SK-N-SH (cell line): ENCODE measurements at regions not wholly inside any gene's neighbourhood (a gene's known extent, or its start where the extent isn't known, plus 50 kb on each side); places are given as distances from the start of the nearest gene placed in this dataset.

Experiments
- CTCF ChIA-PET: fragments of 300-600, 350-600 bp; formaldehyde crosslinking; extraction: SDS; loops from one replicate; lab custom pipeline; 2021; lab: Yijun Ruan, JAX
- POLR2A ChIA-PET: fragments of 350-600 bp; sonication (Branson Sonifier 250); formaldehyde crosslinking; extraction: SDS; loops from one replicate; lab custom pipeline; 2020; ENCODE audit warnings: antibody characterized with exemption, inconsistent platforms; lab: Yijun Ruan, JAX
- DNase-seq: peaks from one replicate; pipeline ENCODE4 v3.0.0; 2012
- H2AFZ ChIP-seq: fragments of 200-600 bp; sonication (generic); 2 replicates; pipeline ENCODE4 v1.8.1; 2016; ENCODE audit warnings: antibody characterized with exemption, mild to moderate bottlenecking, low read depth
- H3F3A ChIP-seq: fragments of 200-600 bp; sonication (generic); replicated peaks from 2 replicates; pipeline ENCODE3; 2016; ENCODE audit warnings: antibody characterized with exemption, mild to moderate bottlenecking; ENCODE audit not compliant: insufficient read depth
- H3K27ac ChIP-seq, 2 experiments: fragments of 200-500 bp in 1 of 2; fragments of 200-600 bp in 1 of 2; sonication (Bioruptor generic) in 1 of 2; sonication (generic), shearing (Covaris generic) in 1 of 2; 2 replicates each; pipeline versions ENCODE4 v1.5.1 to v1.6.1; 2014 to 2016; ENCODE audit warnings: low read depth in 2 of 2, inconsistent platforms in 1 of 2, low read length in 1 of 2, mild to moderate bottlenecking in 1 of 2, mixed read lengths in 1 of 2
- H3K27me3 ChIP-seq: fragments of 200-600 bp; sonication (generic), shearing (Covaris generic); 2 replicates; pipeline ENCODE4 v1.6.1; 2016; ENCODE audit warnings: mixed run types; ENCODE audit not compliant: insufficient read depth
- H3K36me3 ChIP-seq, 2 experiments: fragments of 200-500 bp in 1 of 2; fragments of 200-600 bp in 1 of 2; sonication (Bioruptor generic) in 1 of 2; sonication (generic) in 1 of 2; replicated peaks in 1 of 2; 2 replicates each; pipeline versions ENCODE3 to v1.5.1; 2014 to 2016; ENCODE audit warnings: low read length in 1 of 2, mild to moderate bottlenecking in 1 of 2; ENCODE audit not compliant: insufficient read depth in 2 of 2, control insufficient read depth in 1 of 2
- H3K4me1 ChIP-seq, 2 experiments: fragments of 200-500 bp in 1 of 2; fragments of 200-600 bp in 1 of 2; sonication (Bioruptor generic) in 1 of 2; sonication (generic), shearing (Covaris generic) in 1 of 2; 2 replicates each; pipeline versions ENCODE4 v1.5.1 to v1.6.1; 2014 to 2016; ENCODE audit warnings: low read depth in 1 of 2, low read length in 1 of 2, mixed run types in 1 of 2; ENCODE audit not compliant: insufficient read depth in 2 of 2, control insufficient read depth in 1 of 2
- H3K4me2 ChIP-seq: fragments of 200-600 bp; sonication (generic), shearing (Covaris generic); 2 replicates; pipeline ENCODE4 v1.6.1; 2017; ENCODE audit warnings: mixed run types
- H3K4me3 ChIP-seq, 2 experiments: fragments of 200-500 bp in 1 of 2; fragments of 200-600 bp in 1 of 2; sonication (Bioruptor generic) in 1 of 2; sonication (generic), shearing (Covaris generic) in 1 of 2; 2 replicates each; pipeline versions ENCODE4 v1.5.1 to v1.8.1; 2014 to 2016; ENCODE audit warnings: low read depth in 2 of 2, inconsistent platforms in 1 of 2, low read length in 1 of 2, mild to moderate bottlenecking in 1 of 2, mixed read lengths in 1 of 2, moderate library complexity in 1 of 2
- H3K79me2 ChIP-seq: fragments of 200-600 bp; sonication (generic); 2 replicates; pipeline ENCODE4 v1.8.1; 2017; ENCODE audit warnings: mild to moderate bottlenecking; ENCODE audit not compliant: insufficient read depth
- H3K9ac ChIP-seq: fragments of 200-600 bp; sonication (generic); 2 replicates; pipeline ENCODE4 v1.6.1; 2017; ENCODE audit warnings: mixed run types
- H3K9me2 ChIP-seq: fragments of 200-600 bp; sonication (generic); 2 replicates; pipeline ENCODE4 v1.6.1; 2017; ENCODE audit warnings: mixed run types
- H3K9me3 ChIP-seq: fragments of 200-600 bp; sonication (generic); 2 replicates; pipeline ENCODE4 v1.6.1; 2017; ENCODE audit warnings: mixed run types, mild to moderate bottlenecking, moderate library complexity
- H4K20me1 ChIP-seq: fragments of 200-600 bp; sonication (generic); 2 replicates; pipeline ENCODE4 v1.6.1; 2017; ENCODE audit warnings: mild to moderate bottlenecking, mixed run types; ENCODE audit not compliant: insufficient read depth
- CHD2 ChIP-seq: fragments of 150-350 bp; IDR thresholded peaks from 2 replicates; pipeline ENCODE4 v1.6.1; 2018; ENCODE audit warnings: low read length; ENCODE audit not compliant: partially characterized antibody
- ELF1 ChIP-seq: IDR thresholded peaks from 2 replicates; pipeline ENCODE4 v1.4.0; 2012
- FOXJ3 ChIP-seq: sonication (generic); formaldehyde crosslinking; IDR thresholded peaks from 2 replicates; pipeline ENCODE4 v1.5.1; 2020; ENCODE audit warnings: mild to moderate bottlenecking, missing genetic modification reagents
- FOXM1 ChIP-seq: IDR thresholded peaks from 2 replicates; pipeline ENCODE4 v1.4.0; 2012; ENCODE audit warnings: low read depth, mild to moderate bottlenecking
- MXI1 ChIP-seq: IDR thresholded peaks from 2 replicates; pipeline ENCODE4 v1.6.1; 2012; ENCODE audit warnings: mild to moderate bottlenecking, low read depth, low read length, improper control_type of control experiment
- PBX3 ChIP-seq: IDR thresholded peaks from 2 replicates; pipeline ENCODE4; 2012
- POLR2AphosphoS5 ChIP-seq: IDR thresholded peaks from 2 replicates; pipeline ENCODE4 v1.6.1; 2012; ENCODE audit warnings: low read depth, low read length
- RAD21 ChIP-seq: IDR thresholded peaks from 2 replicates; pipeline ENCODE4 v1.6.1; 2012; ENCODE audit warnings: mild to moderate bottlenecking, low read length
- RCOR1 ChIP-seq: fragments of 150-350 bp; IDR thresholded peaks from 2 replicates; pipeline ENCODE4 v1.6.1; 2017; ENCODE audit warnings: antibody characterized with exemption, low read length
- RFX5 ChIP-seq: IDR thresholded peaks from 2 replicates; pipeline ENCODE4 v1.6.1; 2012; ENCODE audit warnings: mild to moderate bottlenecking, improper control_type of control experiment, low read length
- SMC3 ChIP-seq: IDR thresholded peaks from 2 replicates; pipeline ENCODE4 v1.6.1; 2012; ENCODE audit warnings: low read depth, low read length, improper control_type of control experiment
- WGBS: methylation state at CpG from one replicate; pipeline ENCODE4 v1.1.6; 2017; ENCODE audit warnings: low lambda C conversion rate; 5-methylcytosine and 5-hydroxymethylcytosine counted together
- TF ChIP-seq, protein P1 (sequence below): IDR thresholded peaks from 2 replicates; pipeline ENCODE4 v1.6.1; 2012; ENCODE audit warnings: mild to moderate bottlenecking, low read depth, low read length, moderate library complexity
- TF ChIP-seq, protein P2 (sequence below): fragments of 150-350 bp; IDR thresholded peaks from 2 replicates; pipeline ENCODE4 v1.6.1; 2017; ENCODE audit warnings: antibody characterized with exemption, low read length, low read depth, borderline replicate concordance
- TF ChIP-seq, protein P3 (sequence below): IDR thresholded peaks from 2 replicates; pipeline ENCODE4 v1.4.0; 2012; ENCODE audit warnings: low read depth, borderline replicate concordance
- TF ChIP-seq, protein P4 (sequence below): fragments of 200-600 bp; sonication (generic); IDR thresholded peaks from 2 replicates; pipeline ENCODE4 v1.6.1; 2017; ENCODE audit warnings: antibody characterized with exemption, mild to moderate bottlenecking, moderate library complexity

- no peaks in the 10 kb centered on the region for H3F3A ChIP-seq
- no peak overlapping the region for H3K9ac ChIP-seq
- H3K4me3 ChIP-seq: no peak overlapping the region
- no peaks in the 10 kb centered on the region for H3K79me2 ChIP-seq
- H3K9me3 ChIP-seq: no peaks in the 10 kb centered on the region; the same call in 1 of the 2 replicates
- POLR2A ChIA-PET: no interaction called here
- no peaks in the 10 kb centered on the region for H3K36me3 ChIP-seq
- H3K4me2 ChIP-seq: no peak overlapping the region
- H3K27ac ChIP-seq: no peak overlapping the region
- TF ChIP-seq PBX3 (no peak), RFX5 (no peak), FOXJ3 (CRISPR knock-in tag) (no peak), RCOR1 (no peak), FOXM1 (no peak), RAD21 (no peak), ELF1 (no peak), CHD2 (no peak), POLR2AphosphoS5 (no peak), MXI1 (no peak), SMC3 (no peak)
- TF ChIP-seq, protein P1, sequence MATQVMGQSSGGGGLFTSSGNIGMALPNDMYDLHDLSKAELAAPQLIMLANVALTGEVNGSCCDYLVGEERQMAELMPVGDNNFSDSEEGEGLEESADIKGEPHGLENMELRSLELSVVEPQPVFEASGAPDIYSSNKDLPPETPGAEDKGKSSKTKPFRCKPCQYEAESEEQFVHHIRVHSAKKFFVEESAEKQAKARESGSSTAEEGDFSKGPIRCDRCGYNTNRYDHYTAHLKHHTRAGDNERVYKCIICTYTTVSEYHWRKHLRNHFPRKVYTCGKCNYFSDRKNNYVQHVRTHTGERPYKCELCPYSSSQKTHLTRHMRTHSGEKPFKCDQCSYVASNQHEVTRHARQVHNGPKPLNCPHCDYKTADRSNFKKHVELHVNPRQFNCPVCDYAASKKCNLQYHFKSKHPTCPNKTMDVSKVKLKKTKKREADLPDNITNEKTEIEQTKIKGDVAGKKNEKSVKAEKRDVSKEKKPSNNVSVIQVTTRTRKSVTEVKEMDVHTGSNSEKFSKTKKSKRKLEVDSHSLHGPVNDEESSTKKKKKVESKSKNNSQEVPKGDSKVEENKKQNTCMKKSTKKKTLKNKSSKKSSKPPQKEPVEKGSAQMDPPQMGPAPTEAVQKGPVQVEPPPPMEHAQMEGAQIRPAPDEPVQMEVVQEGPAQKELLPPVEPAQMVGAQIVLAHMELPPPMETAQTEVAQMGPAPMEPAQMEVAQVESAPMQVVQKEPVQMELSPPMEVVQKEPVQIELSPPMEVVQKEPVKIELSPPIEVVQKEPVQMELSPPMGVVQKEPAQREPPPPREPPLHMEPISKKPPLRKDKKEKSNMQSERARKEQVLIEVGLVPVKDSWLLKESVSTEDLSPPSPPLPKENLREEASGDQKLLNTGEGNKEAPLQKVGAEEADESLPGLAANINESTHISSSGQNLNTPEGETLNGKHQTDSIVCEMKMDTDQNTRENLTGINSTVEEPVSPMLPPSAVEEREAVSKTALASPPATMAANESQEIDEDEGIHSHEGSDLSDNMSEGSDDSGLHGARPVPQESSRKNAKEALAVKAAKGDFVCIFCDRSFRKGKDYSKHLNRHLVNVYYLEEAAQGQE: no peak
- TF ChIP-seq, protein P2, sequence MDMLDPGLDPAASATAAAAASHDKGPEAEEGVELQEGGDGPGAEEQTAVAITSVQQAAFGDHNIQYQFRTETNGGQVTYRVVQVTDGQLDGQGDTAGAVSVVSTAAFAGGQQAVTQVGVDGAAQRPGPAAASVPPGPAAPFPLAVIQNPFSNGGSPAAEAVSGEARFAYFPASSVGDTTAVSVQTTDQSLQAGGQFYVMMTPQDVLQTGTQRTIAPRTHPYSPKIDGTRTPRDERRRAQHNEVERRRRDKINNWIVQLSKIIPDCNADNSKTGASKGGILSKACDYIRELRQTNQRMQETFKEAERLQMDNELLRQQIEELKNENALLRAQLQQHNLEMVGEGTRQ: no peak
- TF ChIP-seq, protein P3, sequence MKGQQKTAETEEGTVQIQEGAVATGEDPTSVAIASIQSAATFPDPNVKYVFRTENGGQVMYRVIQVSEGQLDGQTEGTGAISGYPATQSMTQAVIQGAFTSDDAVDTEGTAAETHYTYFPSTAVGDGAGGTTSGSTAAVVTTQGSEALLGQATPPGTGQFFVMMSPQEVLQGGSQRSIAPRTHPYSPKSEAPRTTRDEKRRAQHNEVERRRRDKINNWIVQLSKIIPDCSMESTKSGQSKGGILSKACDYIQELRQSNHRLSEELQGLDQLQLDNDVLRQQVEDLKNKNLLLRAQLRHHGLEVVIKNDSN: no peak
- TF ChIP-seq, protein P4, sequence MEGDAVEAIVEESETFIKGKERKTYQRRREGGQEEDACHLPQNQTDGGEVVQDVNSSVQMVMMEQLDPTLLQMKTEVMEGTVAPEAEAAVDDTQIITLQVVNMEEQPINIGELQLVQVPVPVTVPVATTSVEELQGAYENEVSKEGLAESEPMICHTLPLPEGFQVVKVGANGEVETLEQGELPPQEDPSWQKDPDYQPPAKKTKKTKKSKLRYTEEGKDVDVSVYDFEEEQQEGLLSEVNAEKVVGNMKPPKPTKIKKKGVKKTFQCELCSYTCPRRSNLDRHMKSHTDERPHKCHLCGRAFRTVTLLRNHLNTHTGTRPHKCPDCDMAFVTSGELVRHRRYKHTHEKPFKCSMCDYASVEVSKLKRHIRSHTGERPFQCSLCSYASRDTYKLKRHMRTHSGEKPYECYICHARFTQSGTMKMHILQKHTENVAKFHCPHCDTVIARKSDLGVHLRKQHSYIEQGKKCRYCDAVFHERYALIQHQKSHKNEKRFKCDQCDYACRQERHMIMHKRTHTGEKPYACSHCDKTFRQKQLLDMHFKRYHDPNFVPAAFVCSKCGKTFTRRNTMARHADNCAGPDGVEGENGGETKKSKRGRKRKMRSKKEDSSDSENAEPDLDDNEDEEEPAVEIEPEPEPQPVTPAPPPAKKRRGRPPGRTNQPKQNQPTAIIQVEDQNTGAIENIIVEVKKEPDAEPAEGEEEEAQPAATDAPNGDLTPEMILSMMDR: no peak
- 19% methylated on average over 5 of the region's 5 CpGs for WGBS
- H4K20me1 ChIP-seq: no peaks in the 10 kb centered on the region
- H3K4me1 ChIP-seq: no peaks in the 10 kb centered on the region
- CTCF ChIA-PET: no interaction called here
- no peak for DNase-seq
- no peaks in the 10 kb centered on the region for H3K9me2 ChIP-seq
- H3K27me3 ChIP-seq: no peaks in the 10 kb centered on the region
- no peak overlapping the region for H2AFZ ChIP-seq
These were observed 454.3 kb downstream of the AJAP1 start for GRCh38 chr1:5108740-5109139.
